ENCODE measurements at regions not wholly inside any gene's neighbourhood (a gene's known extent, or its start where the extent isn't known, plus 50 kb on each side); places are given as distances from the start of the nearest gene placed in this dataset.

DNA sequence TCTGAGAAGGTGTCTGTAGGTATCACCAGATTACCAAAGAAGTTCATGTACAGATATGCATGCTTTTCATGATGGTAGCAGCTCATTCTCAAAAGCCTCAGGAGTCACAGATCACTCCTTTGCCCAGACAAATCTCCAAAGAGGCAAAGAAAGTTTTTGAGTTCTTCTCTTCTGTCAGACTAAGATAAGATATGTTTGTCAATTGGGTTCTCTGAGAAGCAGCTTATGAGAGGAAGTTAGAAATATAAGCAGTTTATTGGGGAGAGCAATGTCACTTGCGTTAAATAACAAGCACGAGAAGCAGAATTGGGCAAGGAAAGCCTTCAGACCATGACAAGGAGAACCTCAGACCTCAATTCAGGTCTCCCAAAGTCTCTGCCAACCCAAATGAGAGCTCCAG, 219.2 kb upstream of the KLF4 start:
- no peak for TF ChIP-seq POLR2AphosphoS5 (IDR thresholded peaks at IDR 0.05; ENCODE audit: low read depth)
- TF ChIP-seq CTCF (conservative IDR thresholded peaks at IDR 0.05; ENCODE audit: low read depth in 2 of 2), result no peak
- TF ChIP-seq, protein P1, sequence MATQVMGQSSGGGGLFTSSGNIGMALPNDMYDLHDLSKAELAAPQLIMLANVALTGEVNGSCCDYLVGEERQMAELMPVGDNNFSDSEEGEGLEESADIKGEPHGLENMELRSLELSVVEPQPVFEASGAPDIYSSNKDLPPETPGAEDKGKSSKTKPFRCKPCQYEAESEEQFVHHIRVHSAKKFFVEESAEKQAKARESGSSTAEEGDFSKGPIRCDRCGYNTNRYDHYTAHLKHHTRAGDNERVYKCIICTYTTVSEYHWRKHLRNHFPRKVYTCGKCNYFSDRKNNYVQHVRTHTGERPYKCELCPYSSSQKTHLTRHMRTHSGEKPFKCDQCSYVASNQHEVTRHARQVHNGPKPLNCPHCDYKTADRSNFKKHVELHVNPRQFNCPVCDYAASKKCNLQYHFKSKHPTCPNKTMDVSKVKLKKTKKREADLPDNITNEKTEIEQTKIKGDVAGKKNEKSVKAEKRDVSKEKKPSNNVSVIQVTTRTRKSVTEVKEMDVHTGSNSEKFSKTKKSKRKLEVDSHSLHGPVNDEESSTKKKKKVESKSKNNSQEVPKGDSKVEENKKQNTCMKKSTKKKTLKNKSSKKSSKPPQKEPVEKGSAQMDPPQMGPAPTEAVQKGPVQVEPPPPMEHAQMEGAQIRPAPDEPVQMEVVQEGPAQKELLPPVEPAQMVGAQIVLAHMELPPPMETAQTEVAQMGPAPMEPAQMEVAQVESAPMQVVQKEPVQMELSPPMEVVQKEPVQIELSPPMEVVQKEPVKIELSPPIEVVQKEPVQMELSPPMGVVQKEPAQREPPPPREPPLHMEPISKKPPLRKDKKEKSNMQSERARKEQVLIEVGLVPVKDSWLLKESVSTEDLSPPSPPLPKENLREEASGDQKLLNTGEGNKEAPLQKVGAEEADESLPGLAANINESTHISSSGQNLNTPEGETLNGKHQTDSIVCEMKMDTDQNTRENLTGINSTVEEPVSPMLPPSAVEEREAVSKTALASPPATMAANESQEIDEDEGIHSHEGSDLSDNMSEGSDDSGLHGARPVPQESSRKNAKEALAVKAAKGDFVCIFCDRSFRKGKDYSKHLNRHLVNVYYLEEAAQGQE (IDR thresholded peaks at IDR 0.05; ENCODE audit: unreplicated experiment), result no peak
- TF ChIP-seq EZH2phosphoT487 (IDR thresholded peaks at IDR 0.05; ENCODE audit: unreplicated experiment), result no peak
- TF ChIP-seq EZH2 (IDR thresholded peaks at IDR 0.05; ENCODE audit: low read depth, unreplicated experiment), result no peak
- TF ChIP-seq ZNF331 (CRISPR knock-in tag; IDR thresholded peaks at IDR 0.05; ENCODE audit: low read depth), result no peak
- TF ChIP-seq, protein P2, sequence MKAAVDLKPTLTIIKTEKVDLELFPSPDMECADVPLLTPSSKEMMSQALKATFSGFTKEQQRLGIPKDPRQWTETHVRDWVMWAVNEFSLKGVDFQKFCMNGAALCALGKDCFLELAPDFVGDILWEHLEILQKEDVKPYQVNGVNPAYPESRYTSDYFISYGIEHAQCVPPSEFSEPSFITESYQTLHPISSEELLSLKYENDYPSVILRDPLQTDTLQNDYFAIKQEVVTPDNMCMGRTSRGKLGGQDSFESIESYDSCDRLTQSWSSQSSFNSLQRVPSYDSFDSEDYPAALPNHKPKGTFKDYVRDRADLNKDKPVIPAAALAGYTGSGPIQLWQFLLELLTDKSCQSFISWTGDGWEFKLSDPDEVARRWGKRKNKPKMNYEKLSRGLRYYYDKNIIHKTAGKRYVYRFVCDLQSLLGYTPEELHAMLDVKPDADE (IDR thresholded peaks at IDR 0.05), result no peak
- no peak for TF ChIP-seq ZNF114 (CRISPR knock-in tag; IDR thresholded peaks at IDR 0.05)
- TF ChIP-seq, protein P3, sequence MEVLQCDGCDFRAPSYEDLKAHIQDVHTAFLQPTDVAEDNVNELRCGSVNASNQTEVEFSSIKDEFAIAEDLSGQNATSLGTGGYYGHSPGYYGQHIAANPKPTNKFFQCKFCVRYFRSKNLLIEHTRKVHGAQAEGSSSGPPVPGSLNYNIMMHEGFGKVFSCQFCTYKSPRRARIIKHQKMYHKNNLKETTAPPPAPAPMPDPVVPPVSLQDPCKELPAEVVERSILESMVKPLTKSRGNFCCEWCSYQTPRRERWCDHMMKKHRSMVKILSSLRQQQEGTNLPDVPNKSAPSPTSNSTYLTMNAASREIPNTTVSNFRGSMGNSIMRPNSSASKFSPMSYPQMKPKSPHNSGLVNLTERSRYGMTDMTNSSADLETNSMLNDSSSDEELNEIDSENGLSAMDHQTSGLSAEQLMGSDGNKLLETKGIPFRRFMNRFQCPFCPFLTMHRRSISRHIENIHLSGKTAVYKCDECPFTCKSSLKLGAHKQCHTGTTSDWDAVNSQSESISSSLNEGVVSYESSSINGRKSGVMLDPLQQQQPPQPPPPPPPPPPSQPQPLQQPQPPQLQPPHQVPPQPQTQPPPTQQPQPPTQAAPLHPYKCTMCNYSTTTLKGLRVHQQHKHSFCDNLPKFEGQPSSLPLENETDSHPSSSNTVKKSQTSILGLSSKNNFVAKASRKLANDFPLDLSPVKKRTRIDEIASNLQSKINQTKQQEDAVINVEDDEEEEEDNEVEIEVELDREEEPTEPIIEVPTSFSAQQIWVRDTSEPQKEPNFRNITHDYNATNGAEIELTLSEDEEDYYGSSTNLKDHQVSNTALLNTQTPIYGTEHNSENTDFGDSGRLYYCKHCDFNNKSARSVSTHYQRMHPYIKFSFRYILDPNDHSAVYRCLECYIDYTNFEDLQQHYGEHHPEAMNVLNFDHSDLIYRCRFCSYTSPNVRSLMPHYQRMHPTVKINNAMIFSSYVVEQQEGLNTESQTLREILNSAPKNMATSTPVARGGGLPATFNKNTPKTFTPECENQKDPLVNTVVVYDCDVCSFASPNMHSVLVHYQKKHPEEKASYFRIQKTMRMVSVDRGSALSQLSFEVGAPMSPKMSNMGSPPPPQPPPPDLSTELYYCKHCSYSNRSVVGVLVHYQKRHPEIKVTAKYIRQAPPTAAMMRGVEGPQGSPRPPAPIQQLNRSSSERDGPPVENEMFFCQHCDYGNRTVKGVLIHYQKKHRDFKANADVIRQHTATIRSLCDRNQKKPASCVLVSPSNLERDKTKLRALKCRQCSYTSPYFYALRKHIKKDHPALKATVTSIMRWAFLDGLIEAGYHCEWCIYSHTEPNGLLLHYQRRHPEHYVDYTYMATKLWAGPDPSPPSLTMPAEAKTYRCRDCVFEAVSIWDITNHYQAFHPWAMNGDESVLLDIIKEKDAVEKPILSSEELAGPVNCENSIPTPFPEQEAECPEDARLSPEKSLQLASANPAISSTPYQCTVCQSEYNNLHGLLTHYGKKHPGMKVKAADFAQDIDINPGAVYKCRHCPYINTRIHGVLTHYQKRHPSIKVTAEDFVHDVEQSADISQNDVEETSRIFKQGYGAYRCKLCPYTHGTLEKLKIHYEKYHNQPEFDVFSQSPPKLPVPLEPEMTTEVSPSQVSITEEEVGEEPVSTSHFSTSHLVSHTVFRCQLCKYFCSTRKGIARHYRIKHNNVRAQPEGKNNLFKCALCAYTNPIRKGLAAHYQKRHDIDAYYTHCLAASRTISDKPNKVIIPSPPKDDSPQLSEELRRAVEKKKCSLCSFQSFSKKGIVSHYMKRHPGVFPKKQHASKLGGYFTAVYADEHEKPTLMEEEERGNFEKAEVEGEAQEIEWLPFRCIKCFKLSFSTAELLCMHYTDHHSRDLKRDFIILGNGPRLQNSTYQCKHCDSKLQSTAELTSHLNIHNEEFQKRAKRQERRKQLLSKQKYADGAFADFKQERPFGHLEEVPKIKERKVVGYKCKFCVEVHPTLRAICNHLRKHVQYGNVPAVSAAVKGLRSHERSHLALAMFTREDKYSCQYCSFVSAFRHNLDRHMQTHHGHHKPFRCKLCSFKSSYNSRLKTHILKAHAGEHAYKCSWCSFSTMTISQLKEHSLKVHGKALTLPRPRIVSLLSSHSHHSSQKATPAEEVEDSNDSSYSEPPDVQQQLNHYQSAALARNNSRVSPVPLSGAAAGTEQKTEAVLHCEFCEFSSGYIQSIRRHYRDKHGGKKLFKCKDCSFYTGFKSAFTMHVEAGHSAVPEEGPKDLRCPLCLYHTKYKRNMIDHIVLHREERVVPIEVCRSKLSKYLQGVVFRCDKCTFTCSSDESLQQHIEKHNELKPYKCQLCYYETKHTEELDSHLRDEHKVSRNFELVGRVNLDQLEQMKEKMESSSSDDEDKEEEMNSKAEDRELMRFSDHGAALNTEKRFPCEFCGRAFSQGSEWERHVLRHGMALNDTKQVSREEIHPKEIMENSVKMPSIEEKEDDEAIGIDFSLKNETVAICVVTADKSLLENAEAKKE (CRISPR knock-in tag; IDR thresholded peaks at IDR 0.05), result no peak
- no peak for TF ChIP-seq STAT1 (IDR thresholded peaks at IDR 0.05; ENCODE audit: unreplicated experiment)

Measured in GM23338 (cell line).